GF-D8 (cell line): ENCODE measurements at regions not wholly inside any gene's neighbourhood (a gene's known extent, or its start where the extent isn't known, plus 50 kb on each side); places are given as distances from the start of the nearest gene placed in this dataset.
A peak's percentile ranks its signal among the peaks of the same experiment; 100 is the strongest.
"Not testable (repeated sequence)": the region's sequence is repeated elsewhere in the genome, so short reads cannot be mapped to it uniquely, and the experiment has no call there.

Experiments used
- DNase-seq: peaks from one replicate; lab custom pipeline; 2025; lab: John Stamatoyannopoulos, UW

DNA sequence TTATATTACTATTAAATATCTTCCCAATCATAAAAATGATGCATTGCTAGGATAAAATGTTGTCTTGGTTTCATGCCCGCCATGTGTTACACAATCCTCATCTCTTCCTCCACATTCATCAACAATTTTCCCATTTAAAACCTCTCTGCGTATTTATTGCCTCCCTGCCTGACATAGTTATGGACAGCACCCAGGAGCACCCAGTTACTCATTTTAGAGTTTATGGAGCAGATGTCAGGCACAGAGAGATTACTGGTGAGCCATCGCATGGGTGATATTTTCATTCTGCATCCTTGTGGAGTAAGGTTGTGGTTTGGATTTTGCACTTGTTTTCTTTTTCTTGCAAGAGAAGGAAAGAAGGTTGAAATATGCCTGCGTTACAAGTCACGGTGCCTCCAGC, 116.7 kb upstream of the NPAS2 start:
- no peak for DNase-seq

DNA sequence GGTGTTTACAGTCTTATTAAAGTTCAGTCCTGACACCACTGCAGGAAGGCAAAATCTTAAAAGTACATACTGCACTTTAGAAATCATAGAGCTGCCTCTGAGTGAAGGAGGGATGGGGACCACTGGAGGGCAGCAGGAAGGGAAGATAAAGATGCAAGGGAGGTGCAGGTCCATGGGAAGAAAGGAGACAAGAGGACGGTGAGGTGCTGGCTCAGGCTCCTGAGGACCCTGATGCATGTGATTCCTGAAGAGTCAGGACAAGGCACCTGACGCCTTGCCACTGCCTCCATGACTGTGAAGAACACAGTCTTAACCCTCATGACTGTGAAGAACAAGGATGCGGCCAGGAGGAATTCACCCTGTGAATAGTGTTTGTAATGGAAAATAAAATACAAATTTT, 116.2 kb upstream of the NPAS2 start:
- DNase-seq, result no peak

DNA sequence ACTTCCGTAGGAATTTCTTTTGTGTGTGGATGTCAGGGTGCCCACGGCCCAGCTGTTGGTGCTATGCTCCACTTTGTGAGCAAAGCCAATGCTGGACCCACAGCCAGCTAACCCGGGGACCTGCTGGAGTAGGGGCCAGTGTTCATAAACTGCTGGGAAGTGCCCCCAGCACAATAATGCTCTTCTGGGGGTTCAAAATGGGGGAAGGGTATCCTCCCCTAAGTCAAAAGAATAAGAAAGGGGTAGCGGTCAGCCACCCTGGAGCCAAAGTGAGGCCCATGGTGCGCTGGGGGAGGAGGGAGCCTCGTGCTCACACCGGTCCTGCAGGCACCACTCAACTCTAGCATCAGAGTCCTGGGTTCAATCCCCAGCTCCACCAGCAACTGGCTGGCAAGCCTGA, 115.8 kb upstream of the NPAS2 start:
- no peak for DNase-seq

DNA sequence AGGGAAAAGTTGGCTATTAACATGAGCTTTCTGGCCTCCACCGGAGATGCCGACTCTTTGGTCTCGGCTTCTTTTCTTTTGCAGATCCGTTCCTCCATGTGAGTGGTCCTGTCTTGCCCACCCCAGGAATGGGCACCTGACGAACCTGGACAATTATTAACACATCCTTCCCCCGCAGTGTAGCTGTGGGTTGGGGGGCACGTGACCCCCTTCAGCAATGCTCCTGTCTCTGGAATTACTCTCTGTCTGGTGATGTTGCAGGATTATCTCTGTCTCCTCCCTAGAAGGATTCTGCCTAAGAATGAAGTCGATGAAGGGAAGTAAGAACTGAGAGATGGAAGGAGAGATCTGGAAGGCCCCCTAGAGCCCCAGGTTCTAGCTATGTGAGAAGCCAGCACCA, 115.2 kb upstream of the NPAS2 start:
- DNase-seq, result no peak

DNA sequence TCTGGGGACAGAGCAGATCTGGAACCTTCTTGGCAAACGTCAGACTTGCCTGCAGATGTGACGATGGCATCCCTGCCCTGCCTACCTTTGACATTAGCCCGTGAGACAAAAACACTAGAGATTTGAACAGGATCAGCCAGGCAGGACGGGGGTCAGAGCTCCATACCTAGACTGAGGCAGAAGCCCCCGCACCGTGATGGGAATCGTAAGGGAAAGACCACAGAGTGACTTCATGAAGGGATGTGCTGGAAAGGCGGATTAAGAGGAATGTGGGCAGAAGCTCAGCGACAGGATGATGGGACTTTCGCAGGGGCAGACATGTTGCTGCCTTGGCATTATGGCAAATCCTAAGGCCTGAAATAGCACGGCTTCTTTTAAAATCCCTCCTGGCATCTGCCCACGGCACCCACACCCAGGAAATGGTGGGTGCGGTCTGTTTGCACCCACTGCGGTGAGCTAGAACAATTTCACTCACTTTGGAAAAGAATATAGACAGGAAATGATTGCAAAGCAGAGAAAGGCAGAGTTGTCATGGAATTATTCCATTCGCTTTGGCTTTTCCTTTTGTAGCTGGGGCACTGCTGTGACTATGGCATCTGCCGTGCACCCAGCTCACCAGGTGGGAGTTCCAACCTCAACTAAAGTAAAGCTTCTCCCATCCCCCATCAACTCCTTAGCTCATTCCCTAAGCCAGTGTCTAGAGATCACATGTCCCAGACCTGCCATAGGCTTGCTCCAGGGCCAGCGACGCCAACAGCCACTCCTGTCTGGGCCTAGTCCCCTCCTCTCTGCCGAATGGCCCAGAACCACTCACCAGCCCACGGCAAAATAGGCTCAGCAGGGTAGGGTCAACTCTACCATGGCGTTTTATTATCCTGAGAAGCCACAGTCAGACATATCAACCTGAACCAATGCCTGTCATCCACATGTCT, 112.7 kb upstream of the NPAS2 start:
- DNase-seq, result no peak

DNA sequence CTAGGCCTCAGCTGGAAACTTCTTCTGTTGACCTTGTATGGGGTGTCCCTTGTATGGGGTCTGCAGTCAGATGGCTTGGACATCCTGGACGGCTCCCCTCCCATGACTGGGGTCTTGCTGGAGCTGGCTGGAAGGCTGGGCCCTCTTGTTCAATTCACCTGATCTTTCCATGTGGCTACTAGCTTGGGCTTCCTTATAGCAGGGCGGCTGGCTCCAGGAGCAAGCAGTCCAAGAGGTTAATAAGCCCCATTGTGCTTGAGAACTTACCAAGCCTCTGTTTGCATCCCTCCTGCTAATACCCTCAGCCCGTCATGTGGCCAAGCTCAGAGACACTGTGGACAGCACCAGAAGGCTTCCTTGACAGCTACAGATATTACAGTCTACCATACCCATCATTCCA, 111.6 kb upstream of the NPAS2 start:
- no peak for DNase-seq

DNA sequence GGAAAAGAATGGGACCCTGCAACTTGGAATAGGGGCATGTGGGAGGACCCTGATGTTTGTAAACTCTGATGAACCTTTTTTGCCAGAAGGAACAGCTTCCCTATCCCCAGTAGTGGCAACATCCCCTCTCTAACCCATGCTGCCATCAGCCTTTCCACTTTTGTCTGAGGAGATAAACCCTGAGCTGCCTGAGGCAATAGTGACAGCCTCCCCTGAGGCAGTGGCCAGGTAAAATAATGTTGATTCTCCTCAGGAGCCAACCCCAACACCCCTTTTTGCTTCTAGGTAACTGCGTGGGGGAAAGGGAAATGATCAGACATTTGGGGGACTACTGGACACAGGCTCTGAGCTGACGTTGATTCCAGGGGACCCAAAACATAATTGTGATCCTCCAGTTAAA, 106.8 kb upstream of the NPAS2 start:
- DNase-seq, result no peak

DNA sequence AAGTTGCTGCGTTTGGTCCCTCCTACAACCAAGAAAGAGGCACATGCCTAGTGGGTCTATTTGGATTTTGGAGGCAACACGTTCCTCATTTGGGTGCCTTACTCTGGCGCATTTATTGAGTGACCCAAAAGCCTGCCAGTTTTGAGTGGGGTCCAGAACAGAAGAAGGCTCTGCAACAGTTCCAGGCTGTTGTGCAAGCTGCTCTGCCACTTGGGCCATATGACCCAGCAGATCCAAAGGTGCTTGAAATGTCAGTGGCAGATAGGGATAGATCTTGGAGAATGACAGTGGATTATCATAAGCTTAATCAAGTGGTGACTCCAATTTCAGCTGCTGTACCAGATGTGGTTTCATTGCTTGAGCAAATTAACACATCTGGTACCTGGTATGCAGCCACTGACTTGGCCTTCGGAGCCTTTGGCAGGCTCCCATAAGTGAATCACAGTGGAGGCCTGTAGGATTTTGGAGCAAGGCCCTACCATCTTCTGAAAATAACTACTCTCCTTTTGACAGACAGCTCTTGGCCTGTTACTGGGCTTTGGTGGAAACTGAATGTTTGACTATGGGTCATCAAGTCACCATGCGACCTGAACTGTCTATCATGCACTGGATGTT, 105.4 kb upstream of the NPAS2 start:
- not testable (repeated sequence) for DNase-seq

DNA sequence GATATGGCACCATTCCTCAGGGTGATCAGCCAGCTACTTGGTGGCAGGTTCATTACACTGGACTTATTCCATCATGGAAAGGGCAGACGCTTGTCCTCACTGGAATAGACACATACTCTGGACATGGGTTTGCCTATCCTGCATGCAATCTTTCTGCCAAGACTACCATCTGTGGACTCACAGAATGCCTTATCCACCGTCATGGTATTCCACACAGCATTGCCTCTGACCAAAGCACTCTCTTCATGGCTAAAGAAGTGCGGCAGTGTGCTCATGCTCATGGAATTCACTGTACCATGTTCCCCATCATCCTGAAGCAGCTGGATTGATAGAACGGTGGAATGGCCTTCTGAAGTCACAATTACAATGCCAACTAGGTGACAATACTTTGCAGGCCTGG, 104.1 kb upstream of the NPAS2 start:
- not testable (repeated sequence) for DNase-seq

DNA sequence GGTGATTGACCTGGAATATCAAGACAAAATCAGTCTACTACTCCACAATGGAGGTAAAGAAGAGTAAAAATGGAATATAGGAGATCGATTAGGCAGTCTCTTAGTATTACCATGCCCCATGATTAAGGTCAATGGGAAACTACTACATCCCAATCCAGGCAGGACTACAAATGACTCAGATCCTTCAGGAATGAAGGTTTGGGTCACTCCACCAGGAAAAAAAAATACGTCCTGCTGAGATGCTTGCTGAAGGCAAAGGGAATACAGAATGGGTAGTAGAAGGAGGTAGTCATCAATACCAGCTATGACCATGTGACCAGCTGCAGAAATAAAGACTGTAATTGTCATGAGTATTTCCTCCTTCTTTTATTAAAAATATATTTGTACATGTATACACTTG, 103.4 kb upstream of the NPAS2 start:
- no peak for DNase-seq

DNA sequence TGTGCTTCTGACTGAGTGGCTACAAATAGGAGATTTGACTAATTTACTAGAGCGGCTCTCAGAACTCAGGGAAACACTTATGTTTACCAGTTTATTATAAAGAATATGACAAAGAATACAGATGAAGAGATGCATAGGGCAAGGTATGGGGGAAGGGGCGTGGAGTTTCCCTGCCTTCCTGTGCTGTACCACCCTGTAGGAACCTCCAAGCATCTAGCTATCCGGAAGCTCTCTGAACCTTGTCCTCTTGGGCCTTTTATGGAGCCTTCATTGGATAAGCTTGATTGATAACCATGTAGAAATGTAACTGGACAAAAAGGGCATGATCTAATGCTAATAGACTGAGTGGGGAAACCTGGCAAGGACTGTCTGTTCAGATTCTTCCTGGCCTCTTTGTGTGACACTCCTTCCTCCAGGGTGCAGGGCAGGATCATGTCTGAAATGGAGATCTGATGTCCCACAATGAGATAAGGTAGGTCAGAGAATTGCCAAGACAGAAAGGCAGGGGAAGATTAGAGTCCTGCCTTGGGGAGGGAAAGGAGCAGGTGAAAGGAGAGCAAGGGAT, 101.8 kb upstream of the NPAS2 start:
- no peak for DNase-seq

DNA sequence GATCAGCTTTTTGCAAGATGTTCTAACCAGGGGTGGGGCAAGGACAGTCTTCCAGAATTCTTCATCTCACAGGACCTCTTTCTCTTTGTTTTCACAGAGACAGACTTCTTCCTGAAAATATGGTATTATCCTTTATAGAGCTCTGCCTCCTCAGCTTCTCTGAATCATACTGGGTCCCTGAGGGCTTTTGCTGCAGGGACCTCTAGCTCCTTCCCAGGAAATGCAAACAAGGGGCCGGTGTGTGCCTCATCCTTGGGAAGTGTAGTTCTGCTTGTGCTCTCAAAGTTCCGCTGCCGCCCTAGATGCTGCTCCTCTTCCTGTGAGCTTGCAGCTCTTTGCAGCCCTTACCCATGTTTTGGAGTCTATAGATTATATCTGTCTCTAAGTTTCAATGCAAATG, 99.5 kb upstream of the NPAS2 start:
- DNase-seq, result no peak

DNA sequence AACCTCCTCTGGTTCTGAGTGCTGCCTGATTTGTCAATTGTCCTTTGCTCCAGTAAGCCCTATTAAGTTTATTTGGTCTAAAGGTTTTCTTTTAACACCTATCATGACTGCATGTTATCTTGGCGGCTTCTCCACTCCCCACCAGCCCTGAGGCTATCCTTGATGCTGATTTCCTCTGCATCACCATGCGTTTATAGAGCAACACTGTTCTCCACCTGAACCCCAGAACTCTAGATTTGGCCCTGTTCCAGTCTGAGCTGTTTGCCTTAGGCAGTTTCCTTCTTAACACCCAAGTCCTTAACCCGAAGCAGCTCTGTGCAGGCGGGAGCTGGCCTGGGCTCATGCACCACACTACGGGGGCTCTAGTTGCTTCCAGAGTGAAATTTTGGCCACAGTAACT, 98.2 kb upstream of the NPAS2 start:
- no peak for DNase-seq

DNA sequence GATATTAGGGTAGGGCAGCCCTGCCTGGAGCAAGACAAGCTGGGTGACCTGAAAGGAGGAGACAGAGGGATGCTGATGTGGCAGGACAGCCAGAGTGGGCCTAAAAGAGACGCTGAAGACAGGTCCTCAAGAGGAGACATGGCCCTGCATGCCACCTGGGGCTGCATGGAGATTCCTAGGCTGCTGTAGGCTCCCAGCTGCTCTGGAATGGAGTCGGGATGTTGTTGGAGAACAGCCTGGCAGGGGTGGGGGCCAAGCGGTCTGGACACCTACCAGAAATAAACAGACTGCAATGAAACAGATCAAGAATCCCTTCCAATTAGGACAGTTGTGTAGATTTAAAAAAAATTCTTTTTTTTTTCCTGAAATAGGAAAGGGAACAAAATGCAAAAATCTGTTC, 97.8 kb upstream of the NPAS2 start:
- no peak for DNase-seq

DNA sequence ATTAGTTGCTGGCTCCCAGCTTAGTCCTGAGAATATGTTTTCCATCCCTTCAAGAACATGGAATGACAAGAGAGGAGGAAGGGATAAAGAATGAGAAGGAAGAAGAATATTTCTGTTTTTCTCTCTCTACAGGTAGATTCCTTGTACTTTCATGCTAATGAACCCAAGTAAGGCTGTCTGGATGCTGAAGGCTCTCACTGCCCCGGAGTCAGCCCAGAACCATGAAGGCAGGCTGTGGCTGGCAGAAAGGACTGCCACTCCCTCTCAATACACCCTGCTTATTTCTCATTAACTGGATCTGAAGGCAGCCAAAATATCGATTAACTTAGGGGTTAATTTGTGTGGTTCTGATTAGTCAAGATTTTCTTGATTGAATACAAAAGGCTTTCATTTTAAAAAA, 93.1 kb upstream of the NPAS2 start:
- DNase-seq, result no peak

DNA sequence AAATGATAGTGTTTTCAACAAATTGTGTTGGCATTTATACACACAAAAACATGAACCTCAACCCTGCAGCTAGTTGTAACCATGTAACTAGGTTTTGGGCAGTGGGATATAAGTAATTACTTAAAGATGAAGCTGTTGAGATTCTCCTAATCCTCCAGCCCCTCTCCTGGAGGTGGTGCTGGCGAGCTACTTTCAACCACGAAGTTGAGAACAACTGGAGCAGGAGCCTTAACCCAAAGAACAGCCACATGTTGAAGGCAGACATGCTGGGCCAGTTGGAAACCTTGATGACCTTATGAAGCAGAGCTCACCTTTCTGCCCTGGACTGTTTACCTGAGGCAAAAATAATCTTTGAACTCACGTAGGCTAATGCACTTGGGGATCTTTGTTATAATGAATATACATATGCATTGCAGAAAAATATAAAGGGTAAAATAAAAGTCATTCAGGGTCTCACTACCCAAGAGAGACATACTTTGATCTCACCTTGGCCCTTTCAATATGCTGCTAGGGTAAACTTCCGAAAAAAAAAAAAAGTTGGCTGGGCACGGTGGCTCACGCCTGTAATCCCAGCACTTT, 89.6 kb upstream of the NPAS2 start:
- no peak for DNase-seq

DNA sequence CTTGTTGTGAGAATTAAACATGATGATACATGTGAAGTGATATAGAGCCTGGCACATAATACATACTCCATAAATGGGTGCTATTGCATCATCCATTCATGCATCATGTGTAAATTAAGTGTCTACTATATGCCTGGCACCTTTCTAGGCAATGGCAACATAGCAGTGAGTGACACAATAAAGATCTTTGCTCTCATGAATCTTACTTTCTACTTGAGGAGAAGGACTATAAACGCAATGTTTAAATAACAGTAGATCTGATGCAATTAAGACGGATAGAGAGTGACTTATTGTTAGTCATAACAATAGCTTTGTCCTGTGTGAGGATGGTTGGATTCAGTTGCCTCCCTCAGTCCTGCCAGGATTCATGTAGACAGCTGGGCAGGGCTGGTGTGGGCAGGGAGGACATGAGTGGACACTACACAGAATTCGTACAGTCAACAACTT, 88.4 kb upstream of the NPAS2 start:
- no peak for DNase-seq

DNA sequence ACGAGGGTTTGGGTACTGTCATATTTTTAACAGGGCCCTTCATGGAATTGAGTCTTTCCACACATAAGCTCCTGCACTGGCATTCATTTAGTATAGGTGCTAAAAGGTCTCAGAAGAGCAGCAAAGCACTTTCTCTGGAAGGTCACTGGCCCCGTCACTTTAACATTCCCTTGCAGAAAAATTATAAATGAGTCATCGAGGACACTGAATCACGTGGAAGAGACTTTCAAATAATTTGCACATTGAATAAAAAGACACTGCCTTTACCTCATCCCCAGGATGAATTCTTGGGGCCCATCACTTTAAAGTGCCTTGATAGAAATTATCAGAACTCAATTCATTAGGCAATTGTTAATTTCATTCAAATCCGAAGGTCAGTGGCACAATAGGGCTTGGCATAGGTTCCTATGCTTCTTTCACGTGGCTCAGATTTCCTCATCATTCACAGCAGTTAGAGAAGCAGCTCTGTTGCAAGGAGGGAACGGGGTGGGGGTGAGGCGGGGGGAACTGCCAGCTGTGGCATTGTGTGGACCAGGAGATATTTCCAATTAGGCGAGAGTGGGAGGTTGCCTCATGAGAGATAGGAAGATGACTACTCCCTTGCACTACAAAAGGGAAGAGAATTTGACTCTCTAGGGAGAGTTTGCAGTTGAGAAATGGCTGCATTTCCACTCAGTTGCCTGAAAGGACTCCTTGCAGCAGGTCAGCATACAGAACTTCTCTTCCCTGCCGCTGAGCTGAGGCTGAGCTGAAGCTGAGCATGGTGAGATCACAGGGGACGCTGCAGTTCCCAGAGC, 86.3 kb upstream of the NPAS2 start:
- peak; percentile 42 for DNase-seq

DNA sequence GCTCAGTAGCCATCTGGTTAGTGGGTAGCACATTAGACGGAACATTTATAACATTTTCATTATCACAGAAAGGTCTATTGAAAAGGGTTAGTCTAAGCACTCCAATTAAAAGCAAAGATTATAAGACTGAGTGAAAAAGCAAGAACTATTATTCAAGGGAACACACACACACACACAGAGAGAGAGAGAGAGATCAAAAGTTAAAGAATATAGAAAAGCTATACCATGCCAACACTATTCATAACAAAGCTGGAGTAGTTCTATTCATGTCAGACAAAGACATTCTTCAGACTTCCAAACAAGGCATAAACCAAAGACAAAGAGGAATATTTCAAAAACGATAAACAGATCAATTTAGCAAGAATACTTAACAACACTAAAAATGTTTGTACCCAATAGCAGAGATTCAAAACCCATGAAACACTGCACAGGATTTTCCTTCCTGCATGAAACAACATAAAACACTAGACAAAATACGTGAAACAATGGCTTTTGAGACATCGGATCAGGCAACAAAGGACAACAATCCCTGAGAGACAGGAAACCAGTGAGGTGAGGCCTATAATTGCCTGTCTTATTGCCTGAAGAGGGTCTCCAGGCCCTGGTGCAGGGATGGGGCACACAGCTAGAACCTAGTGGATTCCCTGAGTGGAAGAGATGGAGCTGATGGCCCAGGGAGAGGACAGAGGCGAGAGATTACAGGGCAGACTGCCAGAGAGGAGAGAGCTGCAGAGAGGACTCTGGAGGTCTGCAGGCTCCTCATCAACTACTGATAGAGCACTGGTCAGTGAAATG, 83.6 kb upstream of the NPAS2 start:
- DNase-seq, result no peak

DNA sequence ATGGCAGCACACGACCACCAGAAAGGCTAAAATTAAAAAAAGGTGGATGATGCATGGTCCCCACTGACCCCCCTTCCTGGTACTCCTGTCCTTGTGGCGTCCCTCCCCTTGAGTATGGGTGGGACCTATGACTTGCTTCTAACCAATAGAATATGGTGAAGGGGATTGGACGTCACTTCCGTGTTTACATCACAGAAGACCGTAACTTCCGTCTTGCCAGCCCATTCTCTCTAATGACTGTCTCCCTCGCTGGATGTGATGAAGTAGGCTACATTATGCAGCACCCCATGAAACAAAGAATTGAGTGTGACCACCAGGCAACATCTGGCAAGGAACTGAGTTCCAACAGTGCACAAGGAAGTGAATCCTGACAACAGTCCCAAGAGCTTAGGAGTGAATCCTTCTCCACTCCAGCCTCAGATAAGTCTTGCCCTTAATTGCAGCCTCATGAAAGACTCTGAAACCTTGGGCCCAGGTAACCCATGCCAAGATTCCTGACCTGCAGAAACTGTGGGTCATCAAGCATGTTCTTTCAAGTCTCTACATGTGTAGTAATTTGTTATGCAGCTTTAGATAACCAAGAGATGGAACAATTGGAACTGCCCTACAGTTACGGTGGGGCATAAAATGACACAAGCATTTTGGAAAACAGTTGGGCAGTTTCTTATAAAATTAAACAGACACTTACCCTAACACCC, 80.1 kb upstream of the NPAS2 start:
- DNase-seq, result no peak

DNA sequence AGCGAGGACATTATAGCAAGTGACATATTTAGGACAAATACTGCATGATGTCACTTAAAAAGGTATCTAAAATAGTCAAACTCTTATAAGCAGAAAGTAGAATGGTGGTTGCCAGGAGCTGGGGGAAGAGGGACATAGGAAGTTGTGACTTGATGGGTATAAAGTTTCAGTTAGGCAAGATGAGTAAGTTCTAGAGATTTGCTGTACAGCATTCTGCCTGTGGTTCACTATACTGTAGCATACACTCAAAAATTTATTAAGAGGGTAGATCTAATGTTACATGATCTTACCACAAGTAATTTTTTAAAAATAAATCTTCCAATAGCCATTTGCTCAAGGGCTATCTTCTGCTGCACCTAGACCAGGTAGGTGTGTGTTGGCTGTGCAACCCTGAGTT, 78.1 kb upstream of the NPAS2 start:
- no peak for DNase-seq
